ENCODE measurements at regions not wholly inside any gene's neighbourhood (a gene's known extent, or its start where the extent isn't known, plus 50 kb on each side); places are given as distances from the start of the nearest gene placed in this dataset.

- DNase-seq (ENCODE audit: low spot score): no peak
Measured at GRCh38 chr5:171629221-171629620, 156.4 kb upstream of the SMIM23 start.

GRCh38 chr5:171629628-171630349 lies 155.8 kb upstream of the SMIM23 start:
- DNase-seq (ENCODE audit: low spot score): no peak

- DNase-seq (ENCODE audit: low spot score): no peak
Measured at GRCh38 chr5:171630350-171631065, 155.1 kb upstream of the SMIM23 start.

DNA sequence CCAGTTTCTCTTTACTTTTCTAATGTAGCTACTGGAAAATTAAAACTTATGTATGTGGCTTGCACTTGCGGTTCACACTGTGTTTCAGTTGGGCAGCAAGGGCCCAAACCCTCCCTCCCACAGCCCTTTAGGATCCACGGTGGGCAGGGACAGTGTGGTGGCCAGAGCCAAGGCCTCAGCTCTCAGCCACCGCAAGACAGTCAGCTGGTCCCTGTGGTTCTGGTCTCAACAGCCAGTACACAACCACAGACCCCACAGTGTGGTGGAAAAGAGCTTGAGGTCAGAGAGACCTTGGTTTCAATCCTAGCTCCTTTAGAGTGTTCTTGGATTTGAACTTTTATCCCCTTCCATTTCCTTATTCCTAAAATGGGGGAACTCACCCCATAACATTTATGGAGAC lies 153.0 kb upstream of the SMIM23 start:
- no peak for DNase-seq (ENCODE audit: low spot score)

DNA sequence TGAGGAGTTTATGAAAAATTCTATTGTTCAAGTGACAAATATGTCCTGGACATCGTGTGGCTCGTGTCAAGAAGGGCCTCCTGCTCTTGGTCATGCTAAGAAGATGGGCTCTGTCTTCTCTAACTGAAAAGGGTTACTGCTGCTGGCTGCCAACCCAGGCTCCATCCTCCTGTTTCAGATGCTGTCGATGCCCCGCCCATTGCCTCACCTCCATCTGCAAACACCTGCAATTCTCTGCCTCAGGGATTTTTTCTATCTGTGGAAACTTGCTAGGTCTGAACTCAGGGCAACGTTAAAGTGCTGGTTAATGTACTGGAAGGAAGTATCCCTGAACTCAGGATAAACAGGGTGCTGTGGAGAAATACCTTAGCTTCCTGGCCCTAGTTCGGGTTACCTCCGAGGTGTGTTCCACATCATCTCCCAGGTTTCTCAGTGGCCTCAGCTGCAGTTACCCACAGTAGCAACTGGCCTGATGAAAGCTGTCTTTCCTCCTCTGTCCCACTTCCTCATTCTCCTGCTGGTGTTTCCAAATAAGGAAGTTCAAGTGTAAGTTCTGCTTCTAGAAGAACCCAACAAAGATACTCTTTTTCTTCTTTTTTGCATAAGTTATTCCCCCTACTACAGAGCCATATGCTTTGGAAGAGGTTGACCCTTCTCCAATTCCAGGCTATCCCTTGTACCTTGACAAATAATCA lies 151.7 kb upstream of the SMIM23 start:
- DNase-seq (ENCODE audit: low spot score): no peak

DNA sequence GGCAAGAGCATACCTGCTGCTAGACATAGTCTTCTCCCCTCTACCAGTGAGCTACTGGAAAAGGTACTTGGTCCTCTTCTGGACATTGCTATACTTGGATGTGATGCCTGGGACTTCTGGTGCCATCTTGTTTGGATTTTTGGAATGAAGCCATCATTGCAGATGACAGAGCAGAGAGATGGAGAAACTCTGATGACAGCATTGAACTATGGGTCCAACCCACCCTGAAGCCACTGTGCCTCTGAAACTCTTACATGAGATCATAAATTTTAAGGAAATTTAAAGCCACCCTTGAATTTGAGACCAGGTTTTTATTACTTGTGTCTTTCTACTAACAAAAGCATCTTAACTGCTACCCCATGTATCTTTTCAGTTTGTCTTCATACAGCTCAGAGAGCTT lies 151.1 kb upstream of the SMIM23 start:
- no peak for DNase-seq (ENCODE audit: low spot score)

- no peak for DNase-seq (ENCODE audit: low spot score)
Measured at GRCh38 chr5:171635028-171635427, 150.6 kb upstream of the SMIM23 start.

DNA sequence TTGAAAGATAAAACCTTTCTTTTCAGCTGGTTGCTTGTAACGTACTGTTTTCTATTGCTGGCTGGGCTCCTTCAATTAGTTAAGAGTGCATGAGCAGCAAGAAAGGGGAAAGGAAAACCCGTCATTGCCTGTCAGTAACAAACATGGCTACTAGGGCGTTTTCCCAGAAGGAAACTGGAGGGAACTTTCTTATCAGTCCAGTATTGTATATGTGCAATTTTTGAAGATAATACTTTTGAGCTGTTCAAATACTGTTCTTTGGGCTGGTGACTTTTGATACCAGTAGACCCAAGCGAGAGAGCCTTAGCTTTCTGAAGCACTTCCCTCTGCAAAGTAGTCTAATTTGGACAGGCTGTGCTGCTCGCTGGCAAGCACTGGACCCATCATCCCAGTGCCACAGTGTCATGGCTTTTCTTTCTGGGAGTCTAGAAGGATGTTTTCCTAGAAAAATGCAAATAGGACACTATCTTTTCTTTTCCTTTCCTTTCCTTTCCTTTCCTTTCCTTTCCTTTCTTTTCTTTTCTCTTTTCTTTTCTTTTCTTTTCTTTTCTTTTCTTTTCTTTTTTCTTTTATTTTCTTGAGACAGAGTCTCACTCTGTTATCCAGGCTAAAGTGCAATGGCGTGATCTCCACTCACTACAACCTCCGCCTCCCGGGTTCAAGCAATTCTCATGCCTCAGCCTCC lies 149.9 kb upstream of the SMIM23 start:
- DNase-seq (ENCODE audit: low spot score): no peak

DNA sequence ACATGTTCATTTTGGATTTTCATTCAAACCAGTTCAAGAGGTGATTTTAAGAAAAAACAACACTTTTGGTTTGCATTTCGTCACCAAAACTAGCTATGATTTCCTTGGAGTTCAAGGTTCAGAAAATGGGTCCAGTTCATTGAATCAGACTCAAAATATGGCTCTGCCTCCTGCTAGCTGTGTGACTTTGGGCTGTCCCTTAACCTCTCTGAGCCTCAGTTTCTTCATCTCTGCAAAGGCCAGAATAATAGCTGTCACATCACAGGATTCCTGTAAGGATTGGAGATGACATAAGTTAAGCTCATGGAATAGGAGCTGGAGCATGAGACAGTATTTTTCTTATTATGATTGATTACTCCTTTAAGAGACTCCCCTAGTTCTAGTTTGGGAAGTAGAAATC lies 147.8 kb upstream of the SMIM23 start:
- no peak for DNase-seq (ENCODE audit: low spot score)

DNA sequence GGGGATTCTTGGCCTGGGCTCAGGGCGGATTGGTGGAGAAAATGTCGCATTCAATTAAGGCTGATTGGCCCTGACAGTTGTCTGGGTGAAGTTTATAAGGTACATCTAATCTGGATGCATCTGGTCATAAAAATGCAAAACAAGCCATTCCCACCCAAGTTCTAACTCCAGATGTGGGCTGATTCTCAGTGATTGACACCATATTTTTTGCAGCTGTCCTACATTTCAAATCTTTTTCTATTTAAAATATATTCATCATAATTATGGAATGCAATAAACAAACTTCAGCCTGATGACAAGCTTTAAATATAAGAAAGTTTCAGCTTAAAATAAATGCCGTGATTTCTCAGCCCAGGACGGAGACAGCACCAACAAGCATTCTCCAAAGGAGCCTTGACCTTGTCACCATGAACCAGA lies 146.4 kb upstream of the SMIM23 start:
- no peak for DNase-seq (ENCODE audit: low spot score)

DNA sequence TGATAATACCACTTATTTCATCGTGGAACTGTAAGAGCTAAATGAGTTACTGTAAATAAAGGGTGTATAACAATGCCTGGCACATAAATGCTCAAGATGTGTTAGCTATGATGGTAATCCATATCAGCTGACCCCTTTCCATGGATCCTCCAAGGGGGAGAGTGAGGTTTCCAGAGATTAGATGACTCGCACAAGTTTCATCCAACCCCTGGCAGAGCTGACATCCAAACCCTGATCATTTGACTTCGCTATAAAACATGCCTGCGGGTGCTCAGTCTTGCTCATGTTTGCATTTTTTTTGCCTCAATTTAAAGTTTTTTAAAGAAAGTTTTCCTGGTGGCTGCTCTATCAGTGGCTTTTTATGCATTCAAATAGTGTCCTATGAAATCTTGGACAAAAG lies 145.7 kb upstream of the SMIM23 start:
- DNase-seq (ENCODE audit: low spot score): no peak

DNA sequence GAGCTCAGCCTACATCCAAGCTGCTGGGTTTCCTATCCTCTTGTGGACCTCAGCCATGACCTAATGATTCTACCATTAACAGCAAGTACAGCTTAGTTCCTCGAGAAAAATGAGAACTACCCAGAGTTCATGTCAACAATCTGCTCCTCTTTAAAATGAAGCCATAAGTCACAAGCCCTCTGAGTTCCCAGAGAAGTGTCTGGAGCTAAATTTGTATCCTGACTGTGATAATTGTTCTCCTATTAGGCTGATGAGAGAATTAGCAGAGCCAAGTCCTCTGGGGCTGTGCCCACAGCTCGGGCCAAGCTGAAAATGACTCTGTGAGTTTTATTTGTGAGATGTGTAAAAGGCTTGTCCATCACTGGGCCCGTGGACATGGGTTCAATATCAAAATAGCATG lies 145.1 kb upstream of the SMIM23 start:
- no peak for DNase-seq (ENCODE audit: low spot score)

GRCh38 chr5:171641891-171642290 lies 143.7 kb upstream of the SMIM23 start:
- no peak for DNase-seq (ENCODE audit: low spot score)

GRCh38 chr5:171642894-171643293 lies 142.7 kb upstream of the SMIM23 start:
- no peak for DNase-seq (ENCODE audit: low spot score)

DNA sequence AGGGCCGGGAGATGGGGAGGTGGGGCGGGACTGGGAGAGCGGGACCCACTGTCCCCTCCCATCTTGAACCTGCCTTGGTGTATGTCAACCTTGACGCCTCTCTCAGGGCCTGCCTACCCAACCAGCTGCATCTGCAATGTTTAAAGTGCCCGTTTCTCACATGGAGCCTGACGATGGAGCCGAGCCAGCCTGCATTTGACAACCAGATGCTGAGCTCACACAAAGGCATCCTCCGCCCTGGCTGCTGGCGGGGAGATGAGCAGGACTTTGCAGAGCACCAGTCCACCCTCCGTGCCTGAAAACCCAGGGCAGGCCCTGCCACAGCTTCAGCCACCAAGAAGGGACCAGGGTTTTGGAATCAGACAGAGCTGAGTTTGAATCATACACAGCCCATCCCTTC lies 141.1 kb upstream of the SMIM23 start:
- no peak for DNase-seq (ENCODE audit: low spot score)

GRCh38 chr5:171646102-171647042 lies 139.2 kb upstream of the SMIM23 start:
- no peak for DNase-seq (ENCODE audit: low spot score)

DNA sequence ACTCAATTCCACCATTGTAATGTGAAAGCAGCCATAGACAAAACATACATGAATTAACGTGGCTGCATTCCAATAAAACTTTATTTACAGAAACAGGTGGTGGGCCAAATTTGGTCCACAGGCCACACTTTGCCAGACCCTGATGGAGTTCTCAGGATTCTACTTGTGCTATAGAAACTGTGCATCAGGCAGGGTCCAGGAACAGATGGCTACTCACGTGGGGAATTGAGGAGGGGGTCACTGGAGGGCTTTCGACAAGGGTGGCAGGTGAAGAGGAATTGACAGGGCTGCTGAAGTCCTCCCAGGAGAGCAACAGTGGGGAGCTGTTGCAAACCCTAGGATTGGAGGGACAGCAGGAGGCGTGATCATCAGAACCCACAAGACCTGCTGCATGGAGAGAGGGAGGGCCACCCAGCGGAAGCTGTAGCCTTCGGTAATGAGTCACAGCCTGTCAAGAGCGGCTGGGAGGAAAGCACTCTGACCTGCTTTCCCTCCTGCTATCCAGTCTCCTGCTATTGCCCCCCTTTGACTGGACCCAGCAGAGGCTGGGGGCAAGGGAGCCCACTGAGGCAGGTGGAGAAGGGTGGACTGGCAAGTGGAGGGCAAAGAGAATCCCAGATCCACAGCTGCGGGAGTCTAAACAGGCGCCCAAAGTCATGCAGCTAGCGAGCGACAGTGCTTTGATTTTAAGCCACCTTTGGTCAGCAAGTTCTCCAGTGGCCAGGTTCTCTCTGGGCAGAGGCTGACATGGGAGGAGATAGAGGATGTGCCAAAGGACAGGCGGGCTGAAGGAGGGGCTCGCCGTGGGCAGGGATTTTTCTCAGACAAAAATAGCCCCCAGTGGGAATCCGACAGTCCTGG lies 138.3 kb upstream of the SMIM23 start:
- DNase-seq (ENCODE audit: low spot score): no peak

GRCh38 chr5:171647904-171648260 lies 137.7 kb upstream of the SMIM23 start:
- no peak for DNase-seq (ENCODE audit: low spot score)

GRCh38 chr5:171648279-171649074 lies 137.1 kb upstream of the SMIM23 start:
- DNase-seq (ENCODE audit: low spot score): no peak

DNA sequence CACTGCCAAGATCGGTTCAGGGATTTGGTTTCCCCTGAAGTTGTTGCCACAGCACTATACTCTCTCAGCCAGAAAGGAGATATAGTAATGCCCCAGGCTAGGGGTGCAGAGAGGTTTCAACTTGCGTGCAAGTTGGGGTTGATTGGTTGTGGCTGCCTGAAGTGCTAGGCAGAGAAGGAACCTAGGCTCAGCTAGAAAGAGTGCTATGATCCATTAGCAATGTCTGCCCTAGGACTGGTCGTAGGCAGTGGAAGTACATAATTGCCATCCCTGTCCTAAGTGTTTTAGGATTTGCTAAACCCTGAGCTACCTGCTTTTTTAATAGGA lies 136.6 kb upstream of the SMIM23 start:
- DNase-seq (ENCODE audit: low spot score): no peak
